ENCODE measurements at regions not wholly inside any gene's neighbourhood (a gene's known extent, or its start where the extent isn't known, plus 50 kb on each side); places are given as distances from the start of the nearest gene placed in this dataset.

DNA sequence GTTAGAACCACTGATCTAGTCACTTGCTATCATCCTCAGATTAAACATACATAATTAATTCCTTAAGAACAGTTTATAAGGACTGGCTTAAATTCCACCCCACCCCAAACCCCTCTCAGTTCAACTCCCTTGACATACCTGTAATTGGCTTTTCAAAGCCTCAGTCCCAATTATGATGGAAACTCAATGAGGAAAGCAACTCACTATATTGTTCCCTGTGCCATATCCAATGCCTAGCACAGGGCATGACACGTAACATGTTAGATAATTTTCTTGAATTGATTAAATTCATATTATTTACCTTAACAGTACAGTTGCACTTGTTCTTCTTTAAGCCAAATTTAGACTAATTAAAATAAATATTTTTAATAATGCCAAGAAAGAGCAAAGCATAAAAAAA lies 465.1 kb upstream of the CHAC2 start:
- H3K27ac ChIP-seq: no peak overlapping the region
- H3K36me3 ChIP-seq: no peaks in the 10 kb centered on the region
- H3K9me3 ChIP-seq: no peaks in the 10 kb centered on the region
- intact Hi-C loops (cut with DNase I): no loop called here
- DNase-seq: no peak
- no peaks in the 10 kb centered on the region for H3K27me3 ChIP-seq
- no peaks in the 10 kb centered on the region for H3K4me1 ChIP-seq
- 90 to 93% methylated on average over 1 of the region's 1 CpG for WGBS, 2 donors
- TF ChIP-seq EP300 (IDR thresholded peaks at IDR 0.05) (no peak), POLR2A (IDR thresholded peaks at IDR 0.05) (no peak)
- H3K4me3 ChIP-seq: no peak overlapping the region

DNA sequence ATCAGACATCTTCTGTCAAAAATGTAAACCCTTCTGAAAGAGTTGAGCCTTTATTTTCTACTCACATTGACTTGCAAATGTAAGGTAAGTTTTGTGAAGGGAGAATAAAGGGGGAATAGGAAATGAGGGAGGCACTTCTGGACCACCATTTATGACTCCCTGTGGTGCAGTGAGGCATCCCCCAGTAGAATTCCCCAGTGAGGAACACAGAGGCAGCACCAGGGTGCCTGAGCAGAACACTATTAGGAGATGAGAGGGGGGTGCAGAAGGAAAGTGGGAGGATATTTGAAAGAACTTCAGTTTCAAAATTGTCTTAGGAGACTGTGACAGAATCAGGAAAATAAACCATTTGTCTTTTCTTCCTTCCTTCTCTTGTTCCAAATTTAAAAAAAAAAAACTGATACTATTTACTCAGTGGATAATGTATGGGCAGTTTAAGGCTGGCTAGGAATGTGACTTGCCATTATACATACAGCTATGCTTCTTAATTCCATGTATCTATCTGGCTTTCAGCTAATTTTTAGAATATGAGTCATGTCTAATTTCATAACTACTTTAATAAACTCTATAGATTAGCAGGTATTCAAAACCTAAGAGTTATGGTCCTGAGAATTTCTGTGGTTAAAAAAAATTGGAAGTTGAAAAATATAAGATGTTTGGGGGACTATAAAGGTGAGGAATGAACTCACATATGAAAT lies 478.1 kb upstream of the CHAC2 start:
- no peak overlapping the region for H3K4me3 ChIP-seq
- H3K27ac ChIP-seq: no peak overlapping the region
- H3K9me3 ChIP-seq: no peaks in the 10 kb centered on the region
- H3K36me3 ChIP-seq: no peaks in the 10 kb centered on the region
- H3K4me1 ChIP-seq: no peaks in the 10 kb centered on the region
- intact Hi-C loops (cut with DNase I): no loop called here
- H3K27me3 ChIP-seq: no peaks in the 10 kb centered on the region
- no peak for DNase-seq
- TF ChIP-seq POLR2AphosphoS5 (IDR thresholded peaks at IDR 0.05) (no peak), EP300 (IDR thresholded peaks at IDR 0.05) (no peak), CTCF (IDR thresholded peaks at IDR 0.05) (no peak), POLR2A (IDR thresholded peaks at IDR 0.05) (no peak)

GRCh38 chr2:53286345-53286744 lies 481.3 kb upstream of the CHAC2 start:
- Histone ChIP-seq H3K27me3 (no peaks in the 10 kb centered on the region), H3K27ac (no peak overlapping the region), H3K4me1 (no peaks in the 10 kb centered on the region), H3K4me3 (no peak overlapping the region), H3K36me3 (no peaks in the 10 kb centered on the region), H3K9me3 (no peaks in the 10 kb centered on the region)
- TF ChIP-seq POLR2A (IDR thresholded peaks at IDR 0.05) (no peak), POLR2AphosphoS5 (IDR thresholded peaks at IDR 0.05) (no peak), EP300 (IDR thresholded peaks at IDR 0.05) (no peak), CTCF (IDR thresholded peaks at IDR 0.05) (no peak)
- DNase-seq: no peak
- WGBS, 2 donors: 88% methylated on average over 2 of the region's 2 CpGs
- intact Hi-C loops (cut with DNase I): no loop called here

GRCh38 chr2:53275743-53276142 lies 491.9 kb upstream of the CHAC2 start:
- TF ChIP-seq CTCF (IDR thresholded peaks at IDR 0.05) (no peak), POLR2AphosphoS5 (IDR thresholded peaks at IDR 0.05) (no peak), EP300 (IDR thresholded peaks at IDR 0.05) (no peak), POLR2A (IDR thresholded peaks at IDR 0.05) (no peak)
- Histone ChIP-seq H3K4me1 (no peaks in the 10 kb centered on the region), H3K9me3 (no peaks in the 10 kb centered on the region), H3K36me3 (no peaks in the 10 kb centered on the region), H3K4me3 (no peak overlapping the region), H3K27me3 (no peaks in the 10 kb centered on the region), H3K27ac (no peak overlapping the region)
- no peak for DNase-seq
- intact Hi-C loops (cut with DNase I): no loop called here
- 86 to 93% methylated on average over 1 of the region's 1 CpG for WGBS, 2 donors

DNA sequence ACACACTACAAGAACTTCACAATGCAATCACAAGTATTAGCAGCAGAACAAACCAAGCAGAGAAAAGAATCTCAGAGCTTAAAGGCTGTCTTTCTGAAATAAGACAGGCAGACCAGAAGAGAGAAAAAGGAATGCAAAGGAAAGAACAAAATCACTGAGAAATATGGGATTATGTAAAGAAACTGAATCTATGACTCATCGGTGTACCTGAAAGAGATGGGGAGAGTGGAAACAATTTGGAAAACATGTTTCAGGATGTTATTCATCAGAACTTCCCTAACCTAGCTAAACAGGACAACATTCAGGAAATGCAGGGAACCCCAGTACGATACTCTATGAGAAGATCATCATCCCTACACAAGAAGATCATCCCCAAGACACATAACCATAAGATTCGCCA lies 499.0 kb upstream of the CHAC2 start:
- intact Hi-C loops (cut with DNase I): no loop called here
- TF ChIP-seq CTCF (IDR thresholded peaks at IDR 0.05) (no peak), EP300 (IDR thresholded peaks at IDR 0.05) (no peak), POLR2AphosphoS5 (IDR thresholded peaks at IDR 0.05) (no peak), POLR2A (IDR thresholded peaks at IDR 0.05) (no peak)
- Histone ChIP-seq H3K9me3 (no peaks in the 10 kb centered on the region), H3K4me1 (no peaks in the 10 kb centered on the region), H3K27me3 (no peaks in the 10 kb centered on the region), H3K4me3 (no peak overlapping the region), H3K27ac (no peak overlapping the region), H3K36me3 (no peaks in the 10 kb centered on the region)
- WGBS, 2 donors: 65 to 82% methylated on average over 3 of the region's 3 CpGs
- no peak for DNase-seq

All from sigmoid colon (tissue), 6 donors.